IMR-90 (cell line): ENCODE measurements at regions not wholly inside any gene's neighbourhood (a gene's known extent, or its start where the extent isn't known, plus 50 kb on each side); places are given as distances from the start of the nearest gene placed in this dataset.

Source experiments
- ATAC-seq: fragments of 200-7000 bp; cut with Tn5 transposase; 2 replicates; pipeline ENCODE4 v1.9.1; 2020; ENCODE audit warnings: low read depth, mild to moderate bottlenecking, moderate library complexity
- BruUV-seq: library from RNA; stranded (reverse); fragments of 400-500 nt; replicated peaks from 2 replicates; lab custom pipeline; 2021; lab: Mats Ljungman, UMichigan
- CTCF ChIA-PET: fragments of 300-600 bp; formaldehyde crosslinking; extraction: SDS; loops from one replicate; lab custom pipeline; 2021; ENCODE audit warnings: antibody characterized with exemption; lab: Yijun Ruan, JAX
- POLR2A ChIA-PET: fragments of 300-600 bp; sonication (Branson Sonifier 250); formaldehyde crosslinking; loops from one replicate; lab custom pipeline; 2022; ENCODE audit warnings: antibody characterized with exemption; ENCODE audit not compliant: unreplicated experiment; lab: Charles Lee
- DNase-seq: peaks from one replicate; pipeline ENCODE4 v3.0.0; 2013
- H2AFZ ChIP-seq: replicated peaks from 2 replicates; pipeline ENCODE3; 2013; ENCODE audit warnings: low read length, mild to moderate bottlenecking; ENCODE audit not compliant: poor library complexity
- H2AK5ac ChIP-seq: 2 replicates; pipeline ENCODE4 v1.6.1; 2013; ENCODE audit warnings: low read depth, low read length, inconsistent platforms
- H2AK9ac ChIP-seq: replicated peaks from 2 replicates; pipeline ENCODE3; 2013; ENCODE audit warnings: mild to moderate bottlenecking, low read depth, low read length, moderate library complexity; ENCODE audit not compliant: poor library complexity
- H2BK120ac ChIP-seq: 2 replicates; pipeline ENCODE4 v1.6.1; 2013; ENCODE audit warnings: low read depth, low read length, inconsistent platforms
- H2BK15ac ChIP-seq: 3 replicates; pipeline ENCODE4 v1.6.1; 2013; ENCODE audit warnings: low read depth, low read length, inconsistent platforms
- H2BK20ac ChIP-seq: 2 replicates; pipeline ENCODE4 v1.6.1; 2013; ENCODE audit warnings: low read depth, mild to moderate bottlenecking, inconsistent platforms, low read length, moderate library complexity
- H2BK5ac ChIP-seq: 2 replicates; pipeline ENCODE4 v1.6.1; 2013; ENCODE audit warnings: mild to moderate bottlenecking, low read depth, low read length, inconsistent platforms; ENCODE audit not compliant: poor library complexity, severe bottlenecking
- H3K14ac ChIP-seq: replicated peaks from 2 replicates; pipeline ENCODE4 v1.6.1; 2013; ENCODE audit warnings: low read depth, low read length, inconsistent platforms
- H3K18ac ChIP-seq: 2 replicates; pipeline ENCODE4 v1.6.1; 2013; ENCODE audit warnings: low read depth, low read length, control low read depth
- H3K23ac ChIP-seq: 2 replicates; pipeline ENCODE4 v1.6.1; 2013; ENCODE audit warnings: low read depth, low read length, inconsistent platforms
- H3K27ac ChIP-seq: 2 replicates; pipeline ENCODE4 v1.5.1; 2013; ENCODE audit warnings: mild to moderate bottlenecking, control low read depth, low read length; ENCODE audit not compliant: insufficient read depth
- H3K27me3 ChIP-seq: 2 replicates; pipeline ENCODE4 v1.6.1; 2013; ENCODE audit warnings: low read length; ENCODE audit not compliant: control insufficient read depth, insufficient read depth
- H3K36me3 ChIP-seq: 2 replicates; pipeline ENCODE4 v1.6.1; 2013; ENCODE audit warnings: low read length, mixed read lengths; ENCODE audit not compliant: control insufficient read depth, insufficient read depth
- H3K4ac ChIP-seq: 2 replicates; pipeline ENCODE4 v1.6.1; 2013; ENCODE audit warnings: low read depth, low read length, inconsistent platforms
- H3K4me1 ChIP-seq: 2 replicates; pipeline ENCODE4 v1.6.1; 2013; ENCODE audit warnings: low read length, mixed read lengths; ENCODE audit not compliant: control insufficient read depth, insufficient read depth
- H3K4me2 ChIP-seq: 2 replicates; pipeline ENCODE4 v1.6.1; 2013; ENCODE audit warnings: low read depth, mild to moderate bottlenecking, control low read depth, low read length, moderate library complexity
- H3K4me3 ChIP-seq: 2 replicates; pipeline ENCODE4 v1.5.1; 2013; ENCODE audit warnings: low read depth, mild to moderate bottlenecking, control low read depth, low read length, moderate library complexity; ENCODE audit not compliant: insufficient read depth
- H3K56ac ChIP-seq: 2 replicates; pipeline ENCODE4 v1.6.1; 2013; ENCODE audit warnings: low read length, inconsistent platforms; ENCODE audit not compliant: insufficient read depth; ENCODE audit errors: extremely low read depth
- H3K79me1 ChIP-seq, 2 experiments: 2 replicates each; pipeline ENCODE4 v1.6.1; 2013; ENCODE audit warnings: low read length in 2 of 2, inconsistent platforms in 1 of 2, low read depth in 1 of 2
- H3K9ac ChIP-seq: 2 replicates; pipeline ENCODE4 v1.6.1; 2013; ENCODE audit warnings: low read depth, low read length, control low read depth
- H3K9me1 ChIP-seq: 2 replicates; pipeline ENCODE4 v1.6.1; 2013; ENCODE audit warnings: low read length, inconsistent platforms; ENCODE audit not compliant: insufficient read depth
- H3K9me3 ChIP-seq: 2 replicates; pipeline ENCODE4 v1.6.1; 2013; ENCODE audit warnings: low read length; ENCODE audit not compliant: control insufficient read depth, insufficient read depth
- H4K20me1 ChIP-seq: 2 replicates; pipeline ENCODE4 v1.6.1; 2013; ENCODE audit warnings: low read length, inconsistent platforms; ENCODE audit not compliant: insufficient read depth
- H4K5ac ChIP-seq: 2 replicates; pipeline ENCODE4 v1.6.1; 2013; ENCODE audit warnings: mild to moderate bottlenecking, low read depth, low read length, control low read depth
- H4K8ac ChIP-seq, 2 experiments: 2 replicates each; pipeline ENCODE4 v1.6.1; 2013; ENCODE audit warnings: low read depth in 2 of 2, low read length in 2 of 2, control low read depth in 1 of 2, inconsistent platforms in 1 of 2
- H4K91ac ChIP-seq: 2 replicates; pipeline ENCODE4 v1.6.1; 2013; ENCODE audit warnings: low read depth, low read length, inconsistent platforms; ENCODE audit not compliant: insufficient read depth
- BHLHE40 ChIP-seq: fragments of 150-350 bp; IDR thresholded peaks from 2 replicates; pipeline ENCODE4 v1.6.1; 2016; ENCODE audit warnings: mild to moderate bottlenecking, low read depth, low read length
- CEBPB ChIP-seq: IDR thresholded peaks from 2 replicates; pipeline ENCODE4 v1.6.1; 2012; ENCODE audit warnings: low read depth, low read length, improper control_type of control experiment
- CHD1 ChIP-seq: IDR thresholded peaks from 2 replicates; pipeline ENCODE4 v1.6.1; 2012; ENCODE audit warnings: low read depth, low read length, improper control_type of control experiment
- CTCF ChIP-seq: conservative IDR thresholded peaks from 2 replicates; pipeline ENCODE4 v1.5.1; 2012; ENCODE audit warnings: mild to moderate bottlenecking, low read depth, low read length, improper control_type of control experiment
- ELK1 ChIP-seq: fragments of 150-350 bp; IDR thresholded peaks from 2 replicates; pipeline ENCODE4 v1.6.1; 2016; ENCODE audit warnings: low read depth, mild to moderate bottlenecking, low read length, moderate library complexity, borderline replicate concordance
- FOS ChIP-seq: fragments of 150-350 bp; IDR thresholded peaks from 2 replicates; pipeline ENCODE4 v1.6.1; 2016; ENCODE audit warnings: low read depth, low read length
- MAFK ChIP-seq: IDR thresholded peaks from 2 replicates; pipeline ENCODE4 v1.6.1; 2012; ENCODE audit warnings: low read depth, low read length, improper control_type of control experiment
- MAZ ChIP-seq: IDR thresholded peaks from 2 replicates; pipeline ENCODE4 v1.6.1; 2012; ENCODE audit warnings: low read depth, mild to moderate bottlenecking, low read length, improper control_type of control experiment, moderate library complexity, borderline replicate concordance
- MXI1 ChIP-seq: IDR thresholded peaks from 2 replicates; pipeline ENCODE4 v1.6.1; 2012; ENCODE audit warnings: low read depth, mild to moderate bottlenecking, low read length, moderate library complexity, borderline replicate concordance
- NFE2L2 ChIP-seq: fragments of 150-350 bp; IDR thresholded peaks from 2 replicates; pipeline ENCODE4 v1.6.1; 2016; ENCODE audit warnings: low read depth, mild to moderate bottlenecking, low read length
- POLR2A ChIP-seq: IDR thresholded peaks from 2 replicates; pipeline ENCODE4 v1.6.1; 2012; ENCODE audit warnings: mild to moderate bottlenecking, low read depth, low read length
- RAD21 ChIP-seq: IDR thresholded peaks from 2 replicates; pipeline ENCODE4 v1.6.1; 2012; ENCODE audit warnings: low read length, improper control_type of control experiment
- RCOR1 ChIP-seq: IDR thresholded peaks from 2 replicates; pipeline ENCODE4 v1.6.1; 2012; ENCODE audit warnings: mild to moderate bottlenecking, low read length, improper control_type of control experiment; ENCODE audit not compliant: insufficient replicate concordance
- RFX5 ChIP-seq: IDR thresholded peaks from 2 replicates; pipeline ENCODE4 v1.8.0; 2012; ENCODE audit warnings: low read depth, mild to moderate bottlenecking, low read length, moderate library complexity
- SMC3 ChIP-seq: fragments of 150-350 bp; IDR thresholded peaks from 2 replicates; pipeline ENCODE4 v1.6.1; 2016; ENCODE audit warnings: low read depth, mild to moderate bottlenecking, antibody characterized with exemption, low read length, moderate library complexity
- USF2 ChIP-seq: fragments of 150-350 bp; IDR thresholded peaks from 2 replicates; pipeline ENCODE4 v1.6.1; 2017; ENCODE audit warnings: mild to moderate bottlenecking, antibody characterized with exemption, low read length, low read depth
- dilution Hi-C: fragments of 300-500 bp; cut with HindIII; formaldehyde crosslinking; loops from one replicate; pipeline ENCODE4 v1.14.3; 2018; ENCODE audit warnings: low sequenced_read_pairs; ENCODE audit not compliant: unreplicated experiment
- in situ Hi-C: fragments of 300-500 bp; cut with MboI; formaldehyde crosslinking; loops from 3 replicates; pipeline ENCODE4 v1.14.3; 2019; ENCODE audit warnings: low sequenced_read_pairs, inconsistent platforms, mixed read lengths
- intact Hi-C: fragments of 100-400 bp; cut with micrococcal nuclease; formaldehyde crosslinking; loops from 2 replicates; pipeline ENCODE4 v1.10.0; 2022

- POLR2A ChIA-PET = no interaction called here
- TF ChIP-seq NFE2L2 (no peak), ELK1 (no peak), RFX5 (no peak), BHLHE40 (no peak), RCOR1 (no peak), SMC3 (no peak), CEBPB (no peak), MXI1 (no peak), FOS (no peak), RAD21 (no peak), CHD1 (no peak), MAFK (no peak), MAZ (no peak), USF2 (no peak), CTCF (no peak), POLR2A (no peak)
- Histone ChIP-seq H3K9me3 (no peaks in the 10 kb centered on the region), H2BK120ac (peak overlapping the region; percentile 46), H3K4me1 (peaks cover 4% of the 10 kb centered on the region), H3K4me3 (no peak overlapping the region), H4K5ac (peak overlapping the region; percentile 6; the same call in 1 of the 2 replicates), H3K56ac (no peak overlapping the region), H3K18ac (peak overlapping the region; percentile 20), H4K91ac (peak overlapping the region; percentile 45; the same call in 1 of the 2 replicates), H2BK15ac (peak overlapping the region; percentile 76; the same call in 2 of the 3 replicates), H3K4ac (no peak overlapping the region; the same call in 1 of the 2 replicates), H2AFZ (no peak overlapping the region), H2AK9ac (no peak overlapping the region), H2AK5ac (peak overlapping the region; percentile 35; the same call in 1 of the 2 replicates), H3K14ac (peak overlapping the region; percentile 32; the same call in 1 of the 2 replicates), H3K23ac (no peak overlapping the region), H4K20me1 (no peaks in the 10 kb centered on the region), H4K8ac (peak overlapping the region in 1 of 2 experiments; percentile 34; a peak in 2 of 4 replicates), H3K27me3 (no peaks in the 10 kb centered on the region), H3K9me1 (peaks cover 4% of the 10 kb centered on the region; the same call in 1 of the 2 replicates), H3K79me1 (peaks cover 8 to 26% of the 10 kb centered on the region in 2 experiments), H3K27ac (no peak overlapping the region), H3K36me3 (no peaks in the 10 kb centered on the region), H2BK5ac (no peak overlapping the region), H2BK20ac (peak overlapping the region; percentile 60; the same call in 1 of the 2 replicates), H3K9ac (no peak overlapping the region), H3K4me2 (no peak overlapping the region)
- CTCF ChIA-PET = interaction anchor here (0.7 kb wide), 1 partner anchor 411 kb away, joined by 3 read pairs; no protein-coding TSS in a partner anchor
- dilution Hi-C loops (no loop called here), intact Hi-C loops (no loop called here), in situ Hi-C loops (loop anchor here (25.0 kb wide), 1 partner anchor 822 kb away; no protein-coding TSS in a partner anchor)
- no peak for DNase-seq
- BruUV-seq = no TSS peak
- ATAC-seq = no peak
Measured at GRCh38 chr4:114358901-114359300, 239.7 kb upstream of the UGT8 start.
